ENCODE measurements at regions not wholly inside any gene's neighbourhood (a gene's known extent, or its start where the extent isn't known, plus 50 kb on each side); places are given as distances from the start of the nearest gene placed in this dataset.
A peak's percentile ranks its signal among the peaks of the same experiment; 100 is the strongest.

GRCh38 chr14:30177781-30178180 is 250.1 kb upstream of the PRKD1 start:
- Histone ChIP-seq H3K27ac (no peak overlapping the region), H3K36me3 (ENCODE audit: low read depth, missing control alignments) (no peaks in the 10 kb centered on the region), H3K9me3 (no peaks in the 10 kb centered on the region), H3K4me1 (no peaks in the 10 kb centered on the region), H3K27me3 (no peaks in the 10 kb centered on the region), H3K4me3 (no peak overlapping the region)
- TF ChIP-seq POLR2A (IDR thresholded peaks at IDR 0.05) (no peak), CTCF (IDR thresholded peaks at IDR 0.05) (no peak)
- DNase-seq = no peak
- intact Hi-C loops (cut with DNase I; ENCODE audit: low total_unique reads) = no loop called here
- 64 to 65% methylated on average over 1 of the region's 1 CpG for WGBS, 2 donors

- Histone ChIP-seq H3K4me1 (no peaks in the 10 kb centered on the region), H3K36me3 (ENCODE audit: low read depth, missing control alignments) (no peaks in the 10 kb centered on the region), H3K9me3 (no peaks in the 10 kb centered on the region), H3K4me3 (no peak overlapping the region), H3K27me3 (no peaks in the 10 kb centered on the region), H3K27ac (no peak overlapping the region)
- no peak for TF ChIP-seq CTCF (IDR thresholded peaks at IDR 0.05)
- no peak for TF ChIP-seq POLR2A (IDR thresholded peaks at IDR 0.05)
- intact Hi-C loops (cut with DNase I; ENCODE audit: low total_unique reads) = no loop called here
- 62 to 64% methylated on average over 4 of the region's 4 CpGs for WGBS, 2 donors
- DNase-seq = no peak
Observed at GRCh38 chr14:30179381-30180130, 251.9 kb upstream of the PRKD1 start.

GRCh38 chr14:30180219-30180618 is 252.6 kb upstream of the PRKD1 start:
- Histone ChIP-seq H3K9me3 (no peaks in the 10 kb centered on the region), H3K27ac (no peak overlapping the region), H3K4me3 (no peak overlapping the region), H3K27me3 (no peaks in the 10 kb centered on the region), H3K4me1 (no peaks in the 10 kb centered on the region), H3K36me3 (ENCODE audit: low read depth, missing control alignments) (no peaks in the 10 kb centered on the region)
- no peak for DNase-seq
- no peak for TF ChIP-seq CTCF (IDR thresholded peaks at IDR 0.05)
- TF ChIP-seq POLR2A (IDR thresholded peaks at IDR 0.05) = no peak
- intact Hi-C loops (cut with DNase I; ENCODE audit: low total_unique reads) = no loop called here
- WGBS, 2 donors = 70 to 78% methylated on average over 2 of the region's 2 CpGs

- no peaks in the 10 kb centered on the region for H3K36me3 ChIP-seq (ENCODE audit: low read depth, missing control alignments)
- TF ChIP-seq CTCF (IDR thresholded peaks at IDR 0.05) = peak in 1 of 3 experiments; percentile 23
- TF ChIP-seq POLR2A (IDR thresholded peaks at IDR 0.05) = no peak
- H3K27me3 ChIP-seq = no peaks in the 10 kb centered on the region
- no peak overlapping the region for H3K4me3 ChIP-seq
- DNase-seq = no peak
- H3K27ac ChIP-seq = no peak overlapping the region
- H3K9me3 ChIP-seq = no peaks in the 10 kb centered on the region
- no peaks in the 10 kb centered on the region for H3K4me1 ChIP-seq
- intact Hi-C loops (cut with DNase I; ENCODE audit: low total_unique reads) = no loop called here
Observed at GRCh38 chr14:30185832-30186231, 258.2 kb upstream of the PRKD1 start.

- no peak overlapping the region for H3K4me3 ChIP-seq
- H3K36me3 ChIP-seq (ENCODE audit: low read depth, missing control alignments) = no peaks in the 10 kb centered on the region
- H3K27me3 ChIP-seq = no peaks in the 10 kb centered on the region
- H3K27ac ChIP-seq = no peak overlapping the region
- TF ChIP-seq CTCF (IDR thresholded peaks at IDR 0.05) = no peak
- no peak for TF ChIP-seq POLR2A (IDR thresholded peaks at IDR 0.05)
- no peaks in the 10 kb centered on the region for H3K4me1 ChIP-seq
- intact Hi-C loops (cut with DNase I; ENCODE audit: low total_unique reads) = no loop called here
- H3K9me3 ChIP-seq = no peaks in the 10 kb centered on the region
- DNase-seq = no peak
- 92 to 93% methylated on average over 2 of the region's 2 CpGs for WGBS, 2 donors
Observed at GRCh38 chr14:30191639-30192279, 264.1 kb upstream of the PRKD1 start.
